ENCODE measurements at regions not wholly inside any gene's neighbourhood (a gene's known extent, or its start where the extent isn't known, plus 50 kb on each side); places are given as distances from the start of the nearest gene placed in this dataset.

DNA sequence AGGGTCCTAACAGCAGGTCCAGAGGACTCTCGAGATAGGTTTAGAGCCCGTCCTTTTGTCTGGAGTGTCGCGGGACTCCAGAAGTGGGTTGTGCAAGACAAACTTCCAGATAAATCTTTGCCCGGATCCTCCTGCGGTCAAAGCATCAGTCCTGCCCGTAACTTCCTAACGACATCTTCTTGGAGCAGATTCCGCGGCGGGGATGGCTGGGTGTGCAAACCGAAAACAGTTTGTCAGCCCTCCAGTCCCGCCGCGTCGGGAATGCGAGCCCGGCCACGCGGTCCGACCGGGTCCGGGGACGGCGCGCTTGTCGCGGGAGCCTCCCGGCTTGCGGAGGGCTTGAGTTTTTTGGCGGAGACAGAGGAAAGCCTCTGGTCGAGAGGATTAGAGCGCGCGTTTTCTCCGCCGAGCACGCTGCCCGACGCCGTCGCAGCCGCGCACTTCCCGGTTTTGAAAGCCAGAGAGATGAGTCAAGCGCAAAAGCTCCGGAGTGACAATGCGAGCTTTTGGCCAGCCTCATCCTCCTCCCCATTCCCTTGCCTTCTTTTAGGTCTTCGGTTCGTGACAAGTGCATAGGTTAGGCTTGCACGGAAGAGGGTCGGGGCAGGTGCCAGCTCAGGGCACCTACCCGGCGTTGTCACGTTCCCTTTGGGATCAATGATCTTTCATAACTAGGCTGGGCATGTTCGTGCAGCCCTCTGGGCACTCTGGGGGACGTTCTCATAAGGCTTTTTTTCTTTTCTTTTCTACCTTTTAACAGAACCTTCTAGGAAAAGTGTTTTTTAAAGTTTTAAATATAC is 91.3 kb upstream of the PRDM1 start:
- in situ Hi-C loops (cut with HindIII; ENCODE audit: extremely low pct_ligation_motif_present, low pct_unique_long_range_greater_than_20kb): no loop called here
- peaks cover 0 to 4% of the 10 kb centered on the region in 2 experiments; a peak in 3 of 5 replicates for H3K27me3 ChIP-seq (ENCODE audit: control insufficient read depth in 1 of 2, insufficient read depth in 2 of 2, low read length in 2 of 2)
- no peak overlapping the region for H2AFZ ChIP-seq (ENCODE audit: low read length)
- no peak for TF ChIP-seq SMAD3 (CRISPR knock-in tag; IDR thresholded peaks at IDR 0.05)
- no peak for TF ChIP-seq ZNF7 (CRISPR knock-in tag; IDR thresholded peaks at IDR 0.05)
- TF ChIP-seq NBN (conservative IDR thresholded peaks at IDR 0.05): no peak
- no peak for TF ChIP-seq ZNF33B (CRISPR knock-in tag; IDR thresholded peaks at IDR 0.05)
- no peak for TF ChIP-seq ZFP36 (IDR thresholded peaks at IDR 0.05; ENCODE audit: borderline replicate concordance, low read depth, low read length, partially characterized antibody)
- no peak for TF ChIP-seq SKI (IDR thresholded peaks at IDR 0.05; ENCODE audit: partially characterized antibody)
- no peak for TF ChIP-seq RBM39 (IDR thresholded peaks at IDR 0.05; ENCODE audit: low read depth, low read length, poor library complexity, severe bottlenecking)
- H3K4me2 ChIP-seq (ENCODE audit: low read depth, low read length): no peak overlapping the region
- DNase-seq (ENCODE audit: low spot score) (no peak), FAIRE-seq (no peak), ATAC-seq (no peak)
- ChIA-PET CTCF (ENCODE audit: low intra/inter-chr PET ratio, low total read pairs) (no interaction called here), POLR2A (no interaction called here)
- WGBS (ENCODE audit: low lambda C conversion rate): 82% methylated on average over 57 of the region's 57 CpGs
- intact Hi-C loops (cut with micrococcal nuclease; ENCODE audit: unreplicated experiment): loop anchor here (10.0 kb wide), 1 partner anchor 310 kb away; no protein-coding TSS in a partner anchor
- H3K4me1 ChIP-seq (ENCODE audit: insufficient read depth, low read length): peaks cover 15% of the 10 kb centered on the region
- no TSS peak for BruUV-seq (replicated peaks)
- H3K4me3 ChIP-seq (replicated peaks in 1 of 3; ENCODE audit: insufficient read depth in 1 of 3, low read depth in 2 of 3, low read length in 3 of 3): no peak overlapping the region
- no peaks in the 10 kb centered on the region for H3K36me3 ChIP-seq (replicated peaks in 1 of 2; ENCODE audit: control insufficient read depth in 1 of 2, insufficient read depth in 2 of 2, low read length in 2 of 2)
- H3K9ac ChIP-seq (ENCODE audit: insufficient read depth, low read depth, low read length): no peak overlapping the region
- no peaks in the 10 kb centered on the region for H3K79me2 ChIP-seq (ENCODE audit: insufficient read depth, low read length)
- H4K20me1 ChIP-seq (ENCODE audit: insufficient read depth, low read length): no peaks in the 10 kb centered on the region
- no peaks in the 10 kb centered on the region for H3K9me3 ChIP-seq (ENCODE audit: low read length)
- no peak overlapping the region for H3K27ac ChIP-seq (ENCODE audit: extremely low read length, insufficient read depth, low read length)

DNA sequence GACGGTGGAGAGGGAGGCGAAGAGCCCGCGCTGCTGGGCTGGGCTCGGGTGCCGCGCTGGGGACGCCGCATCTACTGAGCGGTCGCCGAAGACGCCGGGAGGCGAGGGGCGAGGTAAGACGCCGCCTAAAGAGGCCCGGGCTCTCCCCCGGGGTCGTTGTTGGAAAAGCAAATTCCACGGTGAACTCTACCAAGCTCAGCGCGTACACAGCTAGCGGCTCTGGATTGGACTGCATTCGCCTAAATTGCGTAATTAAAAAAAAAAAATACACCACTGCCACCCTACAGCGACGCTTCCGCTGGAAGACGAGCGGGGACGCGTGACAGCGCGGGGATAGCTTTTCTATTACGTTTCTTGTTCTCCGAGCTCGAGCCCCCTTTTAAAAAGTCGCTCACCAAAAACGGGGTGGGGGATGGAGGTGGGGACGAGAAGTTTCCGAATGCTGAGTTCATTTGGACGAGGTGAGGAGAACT is 92.0 kb upstream of the PRDM1 start:
- ATAC-seq (no peak), FAIRE-seq (no peak), DNase-seq (ENCODE audit: low spot score) (no peak)
- in situ Hi-C loops (cut with HindIII; ENCODE audit: extremely low pct_ligation_motif_present, low pct_unique_long_range_greater_than_20kb) (no loop called here), intact Hi-C loops (cut with micrococcal nuclease; ENCODE audit: unreplicated experiment) (loop anchor here (10.0 kb wide), 1 partner anchor 311 kb away; no protein-coding TSS in a partner anchor)
- POLR2A ChIA-PET: no interaction called here
- no TSS peak for BruUV-seq (replicated peaks)
- no peaks in the 10 kb centered on the region for H3K36me3 ChIP-seq (replicated peaks in 1 of 2; ENCODE audit: control insufficient read depth in 1 of 2, insufficient read depth in 2 of 2, low read length in 2 of 2)
- no peak for TF ChIP-seq NRL (CRISPR knock-in tag; IDR thresholded peaks at IDR 0.05; ENCODE audit: borderline replicate concordance)
- TF ChIP-seq, protein P1, sequence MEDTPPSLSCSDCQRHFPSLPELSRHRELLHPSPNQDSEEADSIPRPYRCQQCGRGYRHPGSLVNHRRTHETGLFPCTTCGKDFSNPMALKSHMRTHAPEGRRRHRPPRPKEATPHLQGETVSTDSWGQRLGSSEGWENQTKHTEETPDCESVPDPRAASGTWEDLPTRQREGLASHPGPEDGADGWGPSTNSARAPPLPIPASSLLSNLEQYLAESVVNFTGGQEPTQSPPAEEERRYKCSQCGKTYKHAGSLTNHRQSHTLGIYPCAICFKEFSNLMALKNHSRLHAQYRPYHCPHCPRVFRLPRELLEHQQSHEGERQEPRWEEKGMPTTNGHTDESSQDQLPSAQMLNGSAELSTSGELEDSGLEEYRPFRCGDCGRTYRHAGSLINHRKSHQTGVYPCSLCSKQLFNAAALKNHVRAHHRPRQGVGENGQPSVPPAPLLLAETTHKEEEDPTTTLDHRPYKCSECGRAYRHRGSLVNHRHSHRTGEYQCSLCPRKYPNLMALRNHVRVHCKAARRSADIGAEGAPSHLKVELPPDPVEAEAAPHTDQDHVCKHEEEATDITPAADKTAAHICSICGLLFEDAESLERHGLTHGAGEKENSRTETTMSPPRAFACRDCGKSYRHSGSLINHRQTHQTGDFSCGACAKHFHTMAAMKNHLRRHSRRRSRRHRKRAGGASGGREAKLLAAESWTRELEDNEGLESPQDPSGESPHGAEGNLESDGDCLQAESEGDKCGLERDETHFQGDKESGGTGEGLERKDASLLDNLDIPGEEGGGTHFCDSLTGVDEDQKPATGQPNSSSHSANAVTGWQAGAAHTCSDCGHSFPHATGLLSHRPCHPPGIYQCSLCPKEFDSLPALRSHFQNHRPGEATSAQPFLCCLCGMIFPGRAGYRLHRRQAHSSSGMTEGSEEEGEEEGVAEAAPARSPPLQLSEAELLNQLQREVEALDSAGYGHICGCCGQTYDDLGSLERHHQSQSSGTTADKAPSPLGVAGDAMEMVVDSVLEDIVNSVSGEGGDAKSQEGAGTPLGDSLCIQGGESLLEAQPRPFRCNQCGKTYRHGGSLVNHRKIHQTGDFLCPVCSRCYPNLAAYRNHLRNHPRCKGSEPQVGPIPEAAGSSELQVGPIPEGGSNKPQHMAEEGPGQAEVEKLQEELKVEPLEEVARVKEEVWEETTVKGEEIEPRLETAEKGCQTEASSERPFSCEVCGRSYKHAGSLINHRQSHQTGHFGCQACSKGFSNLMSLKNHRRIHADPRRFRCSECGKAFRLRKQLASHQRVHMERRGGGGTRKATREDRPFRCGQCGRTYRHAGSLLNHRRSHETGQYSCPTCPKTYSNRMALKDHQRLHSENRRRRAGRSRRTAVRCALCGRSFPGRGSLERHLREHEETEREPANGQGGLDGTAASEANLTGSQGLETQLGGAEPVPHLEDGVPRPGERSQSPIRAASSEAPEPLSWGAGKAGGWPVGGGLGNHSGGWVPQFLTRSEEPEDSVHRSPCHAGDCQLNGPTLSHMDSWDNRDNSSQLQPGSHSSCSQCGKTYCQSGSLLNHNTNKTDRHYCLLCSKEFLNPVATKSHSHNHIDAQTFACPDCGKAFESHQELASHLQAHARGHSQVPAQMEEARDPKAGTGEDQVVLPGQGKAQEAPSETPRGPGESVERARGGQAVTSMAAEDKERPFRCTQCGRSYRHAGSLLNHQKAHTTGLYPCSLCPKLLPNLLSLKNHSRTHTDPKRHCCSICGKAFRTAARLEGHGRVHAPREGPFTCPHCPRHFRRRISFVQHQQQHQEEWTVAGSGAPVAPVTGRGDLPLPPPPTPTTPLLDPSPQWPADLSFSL (CRISPR knock-in tag; IDR thresholded peaks at IDR 0.05): no peak
- H3K27me3 ChIP-seq (ENCODE audit: control insufficient read depth in 1 of 2, insufficient read depth in 2 of 2, low read length in 2 of 2): peaks cover 0 to 4% of the 10 kb centered on the region in 2 experiments; a peak in 3 of 5 replicates
- peaks cover 15% of the 10 kb centered on the region for H3K4me1 ChIP-seq (ENCODE audit: insufficient read depth, low read length)
- H3K4me3 ChIP-seq (replicated peaks in 1 of 3; ENCODE audit: insufficient read depth in 1 of 3, low read depth in 2 of 3, low read length in 3 of 3): no peak overlapping the region
- H2AFZ ChIP-seq (ENCODE audit: low read length): no peak overlapping the region
- 85% methylated on average over 44 of the region's 44 CpGs for WGBS (ENCODE audit: low lambda C conversion rate)
- no peak overlapping the region for H3K9ac ChIP-seq (ENCODE audit: insufficient read depth, low read depth, low read length)
- no peak overlapping the region for H3K4me2 ChIP-seq (ENCODE audit: low read depth, low read length)
- H4K20me1 ChIP-seq (ENCODE audit: insufficient read depth, low read length): no peaks in the 10 kb centered on the region
- H3K79me2 ChIP-seq (ENCODE audit: insufficient read depth, low read length): no peaks in the 10 kb centered on the region
- CTCF ChIA-PET (ENCODE audit: low intra/inter-chr PET ratio, low total read pairs): no interaction called here
- H3K27ac ChIP-seq (ENCODE audit: extremely low read length, insufficient read depth, low read length): no peak overlapping the region
- H3K9me3 ChIP-seq (ENCODE audit: low read length): no peaks in the 10 kb centered on the region
